ENCODE measurements at regions not wholly inside any gene's neighbourhood (a gene's known extent, or its start where the extent isn't known, plus 50 kb on each side); places are given as distances from the start of the nearest gene placed in this dataset.

DNA sequence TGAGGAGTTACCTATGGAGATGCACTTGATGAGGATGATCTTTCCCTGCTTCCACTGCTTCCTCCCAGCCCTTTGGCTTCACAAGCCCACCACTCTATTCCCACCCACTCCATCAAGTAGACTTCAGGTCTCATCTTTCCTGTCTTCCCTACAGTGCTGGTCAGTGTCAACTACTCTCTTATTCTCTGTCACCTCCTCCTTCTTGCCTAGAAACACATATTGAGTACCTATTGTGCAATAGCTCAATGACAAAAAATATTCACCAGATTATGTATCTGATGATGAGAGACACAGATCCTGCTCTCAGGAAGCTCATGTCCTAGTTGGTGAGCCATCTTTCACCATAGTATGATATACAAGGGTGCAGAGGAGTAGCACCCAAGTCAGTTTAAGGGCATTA is 82.2 kb upstream of the NFASC start:
- Histone ChIP-seq H4K8ac (ENCODE audit: low read depth in 2 of 2, low read length in 2 of 2) (no peak overlapping the region), H3K9me1 (ENCODE audit: insufficient read depth, low read length) (no peaks in the 10 kb centered on the region), H3K27ac (ENCODE audit: insufficient read depth, low read length) (no peak overlapping the region), H2AK5ac (ENCODE audit: low read depth, low read length) (no peak overlapping the region), H2BK120ac (ENCODE audit: low read depth, low read length) (no peak overlapping the region), H3K23ac (ENCODE audit: low read depth, low read length) (no peak overlapping the region), H3K4me3 (ENCODE audit: insufficient read depth, low read depth, low read length) (no peak overlapping the region), H2AFZ (replicated peaks; ENCODE audit: low read length, poor library complexity) (no peak overlapping the region), H4K20me1 (ENCODE audit: insufficient read depth, low read length) (no peaks in the 10 kb centered on the region), H3K4me1 (ENCODE audit: control insufficient read depth, insufficient read depth, low read length) (no peaks in the 10 kb centered on the region), H4K5ac (ENCODE audit: low read depth, low read length) (no peak overlapping the region), H3K18ac (ENCODE audit: low read depth, low read length) (no peak overlapping the region), H3K4me2 (ENCODE audit: low read depth, low read length) (no peak overlapping the region), H3K56ac (ENCODE audit: extremely low read depth, insufficient read depth, low read length) (no peak overlapping the region), H3K4ac (ENCODE audit: low read depth, low read length) (no peak overlapping the region), H3K9me3 (ENCODE audit: control insufficient read depth, insufficient read depth, low read length) (no peaks in the 10 kb centered on the region), H3K14ac (replicated peaks; ENCODE audit: low read depth, low read length) (no peak overlapping the region), H3K9ac (ENCODE audit: low read depth, low read length) (no peak overlapping the region), H2BK5ac (ENCODE audit: low read depth, low read length, poor library complexity, severe bottlenecking) (no peak overlapping the region), H2BK20ac (ENCODE audit: low read depth, low read length) (no peak overlapping the region), H3K79me1 (ENCODE audit: low read depth in 1 of 2, low read length in 2 of 2) (no peaks in the 10 kb centered on the region), H2BK15ac (ENCODE audit: low read depth, low read length) (no peak overlapping the region), H4K91ac (ENCODE audit: insufficient read depth, low read depth, low read length) (no peak overlapping the region), H2AK9ac (replicated peaks; ENCODE audit: low read depth, low read length, poor library complexity) (no peak overlapping the region), H3K27me3 (ENCODE audit: control insufficient read depth, insufficient read depth, low read length) (no peaks in the 10 kb centered on the region; the same call in none of the 2 replicates), H3K36me3 (ENCODE audit: control insufficient read depth, insufficient read depth, low read length) (no peaks in the 10 kb centered on the region)
- TF ChIP-seq CEBPB (IDR thresholded peaks at IDR 0.05; ENCODE audit: low read depth, low read length) (peak; percentile 84), BHLHE40 (IDR thresholded peaks at IDR 0.05; ENCODE audit: low read depth, low read length) (no peak)
- in situ Hi-C loops (cut with MboI; ENCODE audit: low sequenced_read_pairs): no loop called here
- BruUV-seq (replicated peaks): no TSS peak
- dilution Hi-C loops (cut with HindIII; ENCODE audit: low sequenced_read_pairs, unreplicated experiment): no loop called here
- CTCF ChIA-PET: interaction anchor here (1.0 kb wide), 1 partner anchor 19 kb away, joined by 3 read pairs; no protein-coding TSS in a partner anchor
- ATAC-seq (ENCODE audit: low read depth) (no peak), DNase-seq (no peak)
- intact Hi-C loops (cut with micrococcal nuclease): no loop called here
- POLR2A ChIA-PET (ENCODE audit: unreplicated experiment): no interaction called here

All from IMR-90 (cell line).